ENCODE measurements at regions not wholly inside any gene's neighbourhood (a gene's known extent, or its start where the extent isn't known, plus 50 kb on each side); places are given as distances from the start of the nearest gene placed in this dataset.
"Not testable (repeated sequence)": the region's sequence is repeated elsewhere in the genome, so short reads cannot be mapped to it uniquely, and the experiment has no call there.

GRCh38 chr2:107572890-107573289, 253.8 kb upstream of the RGPD4 start:
- not testable (repeated sequence) for DNase-seq

GRCh38 chr2:107576991-107577390, 249.7 kb upstream of the RGPD4 start:
- no peak for DNase-seq

GRCh38 chr2:107582487-107582886, 244.2 kb upstream of the RGPD4 start:
- no peak for DNase-seq

- DNase-seq: no peak
Measured at GRCh38 chr2:107584577-107584976, 242.1 kb upstream of the RGPD4 start.

DNA sequence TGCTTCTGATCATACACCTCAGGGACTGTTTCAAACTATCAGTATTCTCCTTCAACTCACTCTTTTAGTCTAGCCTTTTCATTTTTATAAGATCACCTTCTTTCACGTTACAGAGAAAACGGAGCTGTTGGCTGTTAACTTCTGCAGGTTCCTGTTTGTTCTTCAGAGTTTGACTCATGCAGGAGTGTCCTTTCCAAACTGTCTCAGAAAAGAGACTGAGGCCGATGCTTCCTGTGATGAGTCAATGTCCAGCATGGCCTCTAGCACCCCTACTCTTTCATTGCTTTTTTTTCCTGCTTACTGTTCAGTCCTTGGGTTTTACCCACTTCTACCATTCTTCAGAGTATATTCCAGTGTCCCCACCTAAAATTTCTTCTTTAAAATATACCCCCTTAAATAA, 240.8 kb upstream of the RGPD4 start:
- DNase-seq: no peak

DNA sequence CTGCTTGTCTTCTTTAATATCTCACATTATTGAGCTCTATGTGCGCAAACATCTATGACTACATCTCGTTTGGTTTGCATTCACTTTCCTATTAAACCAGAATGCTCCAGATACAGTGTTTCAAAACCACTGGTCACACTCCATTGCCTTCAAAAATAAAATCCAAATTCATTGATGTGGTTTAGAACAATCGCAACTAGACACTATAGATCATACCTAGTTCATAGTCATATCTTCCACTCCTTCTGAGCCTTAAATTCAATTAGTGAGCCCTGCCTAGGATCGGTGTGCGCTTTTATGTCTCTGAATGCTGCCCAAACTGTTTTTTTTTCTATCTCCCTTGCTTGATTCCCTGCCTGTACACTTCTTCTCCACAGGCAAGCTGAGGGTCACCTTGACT, 238.5 kb upstream of the RGPD4 start:
- no peak for DNase-seq

GRCh38 chr2:107589079-107589491, 237.6 kb upstream of the RGPD4 start:
- no peak for DNase-seq

DNA sequence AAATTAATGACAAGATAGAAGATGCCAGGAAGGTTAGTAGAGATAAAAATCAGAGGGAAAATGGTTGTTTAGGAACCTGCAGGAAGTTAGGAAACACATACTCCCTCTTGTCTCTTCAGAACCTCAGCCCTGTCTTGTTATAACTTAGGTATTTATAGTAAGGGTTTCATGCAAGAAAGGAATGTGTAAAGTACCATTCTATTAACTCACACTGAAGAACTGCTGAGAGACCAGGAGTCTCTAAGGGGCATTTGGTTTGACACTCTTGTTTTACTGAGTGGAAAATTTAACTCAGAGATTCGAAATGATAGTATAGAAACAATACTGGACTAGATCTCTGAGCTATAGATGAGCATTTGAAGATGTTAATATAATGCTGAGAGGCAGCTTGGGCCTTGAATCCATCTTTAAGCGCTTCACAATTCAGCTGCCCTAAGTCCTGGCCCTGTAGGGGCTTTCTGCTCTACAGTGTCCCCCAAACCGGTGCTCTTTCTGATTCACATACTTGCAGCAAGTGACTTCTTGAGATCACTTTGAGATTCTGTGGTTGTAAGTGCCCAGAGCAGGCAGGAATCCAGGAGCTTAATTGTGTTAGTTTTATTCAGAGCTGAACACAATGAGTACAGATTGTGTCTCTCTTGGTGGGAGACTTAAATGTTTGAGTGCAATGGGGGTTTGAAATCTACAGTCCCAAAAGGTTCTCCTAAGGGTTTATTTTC, 235.0 kb upstream of the RGPD4 start:
- no peak for DNase-seq

DNA sequence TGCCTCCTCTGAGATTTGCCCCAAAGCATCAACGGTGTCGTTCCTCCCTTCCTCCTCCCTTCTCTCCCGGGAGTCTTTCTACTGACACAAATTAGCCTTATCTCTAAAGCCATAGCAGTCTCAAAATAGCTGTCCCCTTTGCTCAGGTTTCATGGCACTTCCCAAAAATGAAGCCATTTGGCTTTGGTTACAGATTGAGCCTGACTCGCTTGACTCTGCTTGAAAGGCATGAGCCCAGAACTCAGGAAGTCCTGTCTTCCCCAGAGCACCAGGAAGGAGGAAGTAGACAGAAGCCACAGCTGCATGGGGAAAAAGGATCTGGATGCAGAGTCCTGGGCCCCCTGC, 234.4 kb upstream of the RGPD4 start:
- DNase-seq: no peak

DNA sequence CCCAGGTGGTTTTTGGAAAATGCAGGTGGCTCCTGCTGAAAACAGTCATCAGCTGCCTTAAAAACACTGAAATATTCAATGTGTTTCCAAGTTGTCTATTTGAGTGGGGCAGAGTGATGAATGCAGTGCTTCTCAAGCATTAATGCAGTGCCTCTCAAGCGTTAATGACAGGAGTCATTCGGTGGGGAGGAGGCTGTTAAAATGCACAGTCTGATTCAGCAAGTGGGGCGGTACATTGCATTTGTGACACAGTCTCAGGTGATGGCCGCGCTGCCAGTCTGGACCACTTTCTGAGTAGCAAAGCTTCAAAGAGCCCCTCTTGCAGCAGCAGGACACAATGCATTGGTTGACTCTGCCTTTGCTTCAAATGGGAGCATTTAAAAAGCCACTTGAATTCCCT, 231.4 kb upstream of the RGPD4 start:
- DNase-seq: no peak

GRCh38 chr2:107595749-107596148, 230.9 kb upstream of the RGPD4 start:
- DNase-seq: no peak

DNA sequence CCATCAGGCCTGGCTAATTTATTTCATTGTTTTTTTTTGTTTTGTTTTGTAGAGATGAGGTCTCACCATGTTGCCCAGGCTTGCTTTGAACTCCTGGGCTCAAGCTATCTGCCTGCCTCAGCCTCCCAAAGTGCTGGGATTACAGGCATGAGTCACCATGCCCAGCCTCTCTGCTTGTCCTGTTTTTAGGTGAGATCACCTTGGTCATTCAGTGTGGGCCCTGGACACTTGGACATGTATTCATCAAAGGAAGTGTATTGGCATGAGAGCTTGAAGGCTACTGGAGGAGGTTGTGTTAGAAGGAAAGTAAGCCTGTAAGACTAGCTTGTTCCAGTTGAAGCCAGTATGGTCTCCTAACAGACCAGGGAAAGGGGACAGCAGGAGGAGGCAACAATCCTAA, 229.2 kb upstream of the RGPD4 start:
- no peak for DNase-seq

DNA sequence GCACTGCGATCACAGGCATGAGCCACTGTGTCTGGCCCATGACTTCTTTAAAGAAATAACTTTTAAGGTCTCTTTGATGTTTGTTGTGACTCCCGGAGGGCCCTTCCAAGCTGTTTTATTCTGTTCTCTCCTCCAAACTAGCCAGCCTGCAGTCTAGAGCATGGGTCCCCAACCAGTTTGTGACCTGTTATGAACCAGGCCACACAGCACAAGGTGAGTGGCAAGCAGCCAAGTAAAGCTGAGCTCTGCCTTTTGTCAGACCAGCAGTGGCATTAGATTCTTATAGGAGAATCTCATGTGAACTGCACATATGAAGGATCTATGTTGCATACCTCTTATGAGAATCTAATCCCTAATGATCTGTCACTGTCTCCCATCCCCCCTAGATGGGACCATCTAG, 223.9 kb upstream of the RGPD4 start:
- no peak for DNase-seq

GRCh38 chr2:107607054-107607453, 219.6 kb upstream of the RGPD4 start:
- DNase-seq: no peak

GRCh38 chr2:107607473-107607872, 219.2 kb upstream of the RGPD4 start:
- DNase-seq: no peak

DNA sequence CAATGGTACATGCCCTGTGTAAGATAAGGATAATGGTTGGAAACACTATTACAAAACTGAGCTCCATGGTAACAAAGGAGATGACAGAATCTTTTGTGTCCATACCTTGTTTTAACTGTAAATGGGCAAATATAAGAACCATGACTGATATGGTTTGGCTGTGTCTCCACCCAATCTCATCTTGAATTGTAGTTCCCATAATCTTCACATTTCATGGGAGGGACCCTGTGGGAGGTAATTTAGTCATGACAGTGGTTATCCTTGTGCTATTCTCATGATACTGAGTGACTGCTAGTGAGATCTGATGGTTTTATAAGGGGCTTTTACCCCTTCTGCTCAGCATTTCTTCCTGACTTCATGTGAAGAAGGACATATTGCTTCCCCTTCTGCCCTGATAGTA, 211.7 kb upstream of the RGPD4 start:
- no peak for DNase-seq

DNA sequence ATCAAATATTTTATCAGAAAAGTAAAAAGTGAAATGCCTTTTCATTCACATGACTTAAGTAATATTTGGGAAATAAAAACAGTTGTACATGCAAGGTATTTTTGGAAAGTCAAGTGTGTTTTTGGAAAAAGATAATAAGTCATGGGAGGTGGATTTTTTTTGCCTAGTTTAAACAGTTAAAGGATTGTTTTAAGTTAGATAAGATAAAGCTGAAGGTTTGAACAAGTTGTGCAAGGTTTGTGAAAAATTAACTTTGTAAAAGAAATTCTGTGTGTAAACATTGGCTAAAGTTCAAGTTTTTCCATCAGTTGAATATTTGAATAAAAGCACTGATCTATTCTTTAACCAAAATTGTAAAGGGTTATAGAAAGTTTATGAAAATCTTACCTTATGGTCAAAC, 207.9 kb upstream of the RGPD4 start:
- DNase-seq: no peak

DNA sequence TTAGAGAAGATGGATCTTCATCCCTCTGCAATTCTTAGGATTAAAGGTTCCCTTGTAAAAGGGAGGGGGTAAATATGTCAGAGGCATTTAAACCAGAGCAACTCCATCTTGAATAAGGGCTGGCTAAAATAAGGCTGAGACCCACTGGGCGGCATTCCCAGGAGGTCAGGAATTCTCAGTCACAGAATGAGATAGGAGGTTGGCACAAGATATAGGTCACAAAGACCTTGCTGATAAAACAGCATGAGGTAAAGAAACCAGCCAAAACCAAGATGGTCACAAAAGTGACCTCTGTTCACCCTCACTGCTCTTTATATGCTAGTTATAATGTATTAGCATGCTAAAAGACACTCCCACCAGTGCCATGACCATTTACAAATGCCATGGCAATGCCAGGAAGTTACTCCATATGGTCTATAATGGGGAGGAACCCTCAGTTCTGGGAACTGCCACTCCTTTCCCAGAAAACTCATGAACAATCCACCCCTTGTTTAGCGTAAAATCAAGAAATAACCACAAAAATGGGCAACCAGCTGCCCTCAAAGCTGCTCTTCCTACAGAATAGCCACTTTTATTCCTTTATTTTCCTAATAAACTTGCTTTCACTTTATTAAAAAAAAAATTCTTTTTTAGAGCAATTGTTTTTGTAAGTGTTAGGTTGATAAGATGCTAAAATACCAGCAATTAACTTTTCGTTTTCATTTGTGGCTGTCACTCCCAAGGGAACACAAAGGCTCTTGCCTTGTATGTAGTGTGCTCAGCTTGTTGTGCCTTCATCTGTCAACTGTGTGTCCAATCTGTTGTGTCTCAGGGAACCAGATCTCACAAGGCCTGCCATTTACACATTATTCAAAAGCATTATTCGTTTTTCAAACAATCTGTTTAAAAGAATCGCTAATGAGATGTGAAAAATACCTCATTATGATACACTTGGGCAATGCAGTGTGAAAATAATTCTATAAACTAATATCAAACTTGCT, 205.2 kb upstream of the RGPD4 start:
- DNase-seq: no peak

- DNase-seq: no peak
Measured at GRCh38 chr2:107622741-107623310, 203.9 kb upstream of the RGPD4 start.

- no peak for DNase-seq
Measured at GRCh38 chr2:107625982-107626381, 200.7 kb upstream of the RGPD4 start.

DNA sequence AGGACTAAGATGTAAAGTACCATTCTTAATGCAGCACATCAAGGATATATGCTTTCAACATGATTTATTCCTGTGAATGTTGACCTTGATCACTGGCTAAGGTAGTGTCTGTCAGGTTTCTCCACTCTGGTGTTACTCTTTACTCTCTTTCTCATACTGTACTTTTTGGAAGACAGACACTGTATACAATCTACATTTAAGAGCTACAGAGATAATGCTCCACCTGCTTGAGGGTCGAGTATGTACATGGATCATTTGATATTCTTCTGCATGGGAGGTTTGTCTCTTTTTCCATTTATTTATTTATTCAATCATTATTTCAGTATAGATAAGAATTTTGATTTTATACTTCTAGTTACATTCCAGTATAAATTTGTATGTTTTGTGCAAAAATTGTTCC, 199.5 kb upstream of the RGPD4 start:
- DNase-seq: no peak

DNA sequence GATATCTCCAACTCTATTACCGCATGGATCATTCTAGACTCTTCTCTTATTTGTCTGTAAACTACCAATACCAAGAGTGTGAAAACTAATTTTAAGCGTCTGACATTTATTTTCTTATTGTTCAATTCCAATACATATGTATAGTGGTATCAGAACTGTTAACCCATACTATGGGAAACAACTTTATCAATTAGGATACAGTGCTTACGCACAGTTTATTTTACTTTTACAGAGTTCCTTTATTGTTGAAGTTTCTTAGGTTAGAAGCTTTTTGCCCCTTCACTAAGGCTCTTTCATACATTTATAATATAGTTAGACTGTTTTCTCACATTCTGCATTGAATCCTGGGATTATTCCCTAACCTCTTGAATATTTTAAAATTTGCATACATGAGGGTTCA, 198.8 kb upstream of the RGPD4 start:
- DNase-seq: no peak

DNA sequence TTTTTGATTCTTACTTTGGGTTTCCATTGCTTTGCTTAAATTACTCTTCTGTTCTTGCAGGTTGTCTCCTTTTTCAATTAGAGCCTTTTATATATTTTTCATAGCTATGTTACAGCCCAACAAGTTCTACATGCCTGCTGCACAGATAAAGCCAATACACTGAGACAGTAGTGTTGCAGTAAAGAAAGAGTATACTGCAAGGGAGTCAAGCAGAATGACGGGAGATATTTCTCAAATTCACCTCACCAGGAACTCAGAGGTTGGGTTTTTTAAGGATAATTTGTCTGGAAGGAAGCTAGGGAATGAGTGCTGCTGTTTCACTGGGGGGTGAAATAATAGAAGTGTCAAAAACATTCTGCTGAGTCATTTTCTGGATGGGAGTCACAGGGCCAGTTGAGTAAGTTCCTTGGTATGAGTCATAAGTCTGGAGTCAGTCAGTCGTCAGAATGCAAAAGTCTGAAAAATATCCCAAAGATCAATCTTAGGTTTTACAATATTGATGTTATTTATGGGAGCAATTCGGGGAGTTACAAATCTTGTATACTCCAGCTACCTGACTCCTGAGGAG, 193.0 kb upstream of the RGPD4 start:
- DNase-seq: no peak

Measured in C1 segment of cervical spinal cord (tissue), 14 donors.